HCT116 (cell line): ENCODE measurements at regions not wholly inside any gene's neighbourhood (a gene's known extent, or its start where the extent isn't known, plus 50 kb on each side); places are given as distances from the start of the nearest gene placed in this dataset.

Experiments used
- ATAC-seq: fragments of 200-7000 bp; cut with Tn5 transposase; 2 replicates; pipeline ENCODE4 v1.9.1; 2020; ENCODE audit warnings: mild to moderate bottlenecking, moderate library complexity
- BruUV-seq: library from RNA; stranded (reverse); fragments of 400-500 nt; replicated peaks from 2 replicates; lab custom pipeline; 2021; lab: Mats Ljungman, UMichigan
- CTCF ChIA-PET: fragments of 300-600 bp; sonication (Branson Sonifier 250); formaldehyde crosslinking; loops from one replicate; lab custom pipeline; 2021; ENCODE audit warnings: antibody characterized with exemption; lab: Charles Lee
- POLR2A ChIA-PET: fragments of 300-600, 350-600 bp; sonication (Branson Sonifier 250); formaldehyde crosslinking; loops from one replicate; lab custom pipeline; 2021; ENCODE audit warnings: antibody characterized with exemption; lab: Charles Lee
- RAD21 ChIA-PET, 2 experiments: fragments of 300-600 bp; sonication (Branson Sonifier 250); formaldehyde crosslinking; loops; one replicate each; lab custom pipeline; 2023; ENCODE audit warnings: low total read pairs in 2 of 2; ENCODE audit not compliant: uncharacterized antibody in 2 of 2, unreplicated experiment in 2 of 2, low non-redundant PET in 1 of 2; lab: Charles Lee
- DNase-seq: peaks from one replicate; pipeline ENCODE4 v3.0.0-alpha.2; 2010; ENCODE audit warnings: low read depth, low spot score
- H2AFZ ChIP-seq: fragments of 200-600 bp; shearing (Covaris generic), sonication (generic); 2 replicates; pipeline ENCODE4 v1.6.1; 2017; ENCODE audit warnings: low read depth, mixed run types, mixed read lengths, antibody characterized with exemption, low read length; ENCODE audit not compliant: poor library complexity, severe bottlenecking
- H3K27ac ChIP-seq: 2 replicates; pipeline ENCODE4 v1.5.1; 2012; ENCODE audit warnings: low read depth, low read length
- H3K27me3 ChIP-seq: fragments of 200-600 bp; sonication (generic); 2 replicates; pipeline ENCODE4 v1.6.1; 2016; ENCODE audit warnings: mixed run types, low read length, mixed read lengths; ENCODE audit not compliant: insufficient read depth
- H3K36me3 ChIP-seq, 2 experiments: fragments of 200-500 bp in 1 of 2; fragments of 200-600 bp in 1 of 2; sonication (Bioruptor generic) in 1 of 2; sonication (generic) in 1 of 2; 2 replicates each; pipeline versions ENCODE4 v1.5.1 to v1.6.1; 2014 to 2016; ENCODE audit warnings: low read length in 2 of 2, inconsistent platforms in 1 of 2, mixed read lengths in 1 of 2, mixed run types in 1 of 2; ENCODE audit not compliant: insufficient read depth in 2 of 2, control insufficient read depth in 1 of 2
- H3K4me1 ChIP-seq, 2 experiments: fragments of 200-600 bp in 1 of 2; sonication (generic) in 1 of 2; 2 replicates each; pipeline versions ENCODE4 v1.5.1 to v1.6.1; 2012 to 2017; ENCODE audit warnings: low read length in 2 of 2, inconsistent platforms in 1 of 2, mild to moderate bottlenecking in 1 of 2, mixed read lengths in 1 of 2, mixed run types in 1 of 2, moderate library complexity in 1 of 2; ENCODE audit not compliant: insufficient read depth in 2 of 2, control insufficient read depth in 1 of 2
- H3K4me2 ChIP-seq: fragments of 200-600 bp; sonication (generic); 2 replicates; pipeline ENCODE4 v1.6.1; 2017; ENCODE audit warnings: mixed run types, low read length, mixed read lengths
- H3K4me3 ChIP-seq, 2 experiments: fragments of 200-600 bp in 1 of 2; sonication (generic) in 1 of 2; replicated peaks in 1 of 2; 2 replicates each; pipeline ENCODE4 v1.5.1; 2011 to 2016; ENCODE audit warnings: low read length in 2 of 2, control low read depth in 1 of 2, low read depth in 1 of 2, mild to moderate bottlenecking in 1 of 2, mixed read lengths in 1 of 2, mixed run types in 1 of 2
- H3K79me2 ChIP-seq: fragments of 200-600 bp; sonication (generic); 2 replicates; pipeline ENCODE4 v1.6.1; 2017; ENCODE audit warnings: mild to moderate bottlenecking, mixed run types, low read length, moderate library complexity, mixed read lengths; ENCODE audit not compliant: insufficient read depth
- H3K9ac ChIP-seq: fragments of 200-600 bp; sonication (generic); 2 replicates; pipeline ENCODE4 v1.6.1; 2016; ENCODE audit warnings: low read length, mixed read lengths
- H3K9me2 ChIP-seq: fragments of 200-600 bp; sonication (generic), shearing (Covaris generic); 2 replicates; pipeline ENCODE4 v1.6.1; 2017; ENCODE audit warnings: mixed run types, mild to moderate bottlenecking, moderate library complexity; ENCODE audit not compliant: insufficient read depth
- H3K9me3 ChIP-seq, 2 experiments: fragments of 200-500 bp in 1 of 2; fragments of 200-600 bp in 1 of 2; sonication (Bioruptor generic) in 1 of 2; sonication (generic) in 1 of 2; 2 replicates each; pipeline ENCODE4 v1.6.1; 2014 to 2017; ENCODE audit warnings: low read length in 2 of 2, mixed read lengths in 2 of 2, inconsistent platforms in 1 of 2, low read depth in 1 of 2, mild to moderate bottlenecking in 1 of 2, mixed run types in 1 of 2, moderate library complexity in 1 of 2; ENCODE audit not compliant: control insufficient read depth in 1 of 2, insufficient read depth in 1 of 2
- H4K20me1 ChIP-seq: fragments of 200-600 bp; sonication (generic), shearing (Covaris generic); 2 replicates; pipeline ENCODE4 v1.6.1; 2017; ENCODE audit warnings: mixed run types, mild to moderate bottlenecking, moderate library complexity; ENCODE audit not compliant: insufficient read depth
- CBX3 ChIP-seq: IDR thresholded peaks from 2 replicates; pipeline ENCODE4 v1.6.1; 2012; ENCODE audit warnings: low read depth
- EGR1 ChIP-seq: IDR thresholded peaks from 2 replicates; pipeline ENCODE4 v1.6.1; 2012; ENCODE audit warnings: low read depth
- EZH2phosphoT487 ChIP-seq: fragments of 200-600 bp; IDR thresholded peaks from 2 replicates; pipeline ENCODE4 v1.6.1; 2018; ENCODE audit warnings: antibody characterized with exemption, borderline replicate concordance
- POLR2AphosphoS5 ChIP-seq: IDR thresholded peaks from 2 replicates; pipeline ENCODE4 v1.6.1; 2011; ENCODE audit warnings: mild to moderate bottlenecking, low read depth, low read length, moderate library complexity
- RAD21 ChIP-seq: IDR thresholded peaks from 2 replicates; pipeline ENCODE4 v1.6.1; 2012; ENCODE audit warnings: low read depth, mild to moderate bottlenecking
- SP1 ChIP-seq: IDR thresholded peaks from 2 replicates; pipeline ENCODE4 v1.6.1; 2012; ENCODE audit warnings: low read depth
- SRF ChIP-seq: IDR thresholded peaks from 2 replicates; pipeline ENCODE4 v1.6.1; 2012; ENCODE audit warnings: low read depth
- ZNF274 ChIP-seq: fragments of 200-500 bp; sonication (Bioruptor generic); IDR thresholded peaks from 2 replicates; pipeline ENCODE4 v1.6.1; 2014; ENCODE audit warnings: mild to moderate bottlenecking, low read depth, low read length, inconsistent platforms
- intact Hi-C: fragments of 100-400 bp; cut with micrococcal nuclease; formaldehyde crosslinking; loops from 2 replicates; pipeline ENCODE4 v1.10.0; 2022
- TF ChIP-seq, protein P1 (sequence below): IDR thresholded peaks from 2 replicates; pipeline ENCODE4 v1.6.1; 2012
- TF ChIP-seq, protein P2 (sequence below), 3 experiments: fragments of 200-600 bp in 1 of 3; sonication (generic) in 1 of 3; IDR thresholded peaks in 2 of 3; conservative IDR thresholded peaks in 1 of 3; 2 replicates each; pipeline ENCODE4 v1.5.1; 2012 to 2017; ENCODE audit warnings: low read depth in 2 of 3, low read length in 2 of 3, antibody characterized with exemption in 1 of 3, borderline replicate concordance in 1 of 3, control low read depth in 1 of 3, mild to moderate bottlenecking in 1 of 3, mixed read lengths in 1 of 3, mixed run types in 1 of 3, moderate library complexity in 1 of 3; ENCODE audit not compliant: insufficient read depth in 1 of 3

DNA sequence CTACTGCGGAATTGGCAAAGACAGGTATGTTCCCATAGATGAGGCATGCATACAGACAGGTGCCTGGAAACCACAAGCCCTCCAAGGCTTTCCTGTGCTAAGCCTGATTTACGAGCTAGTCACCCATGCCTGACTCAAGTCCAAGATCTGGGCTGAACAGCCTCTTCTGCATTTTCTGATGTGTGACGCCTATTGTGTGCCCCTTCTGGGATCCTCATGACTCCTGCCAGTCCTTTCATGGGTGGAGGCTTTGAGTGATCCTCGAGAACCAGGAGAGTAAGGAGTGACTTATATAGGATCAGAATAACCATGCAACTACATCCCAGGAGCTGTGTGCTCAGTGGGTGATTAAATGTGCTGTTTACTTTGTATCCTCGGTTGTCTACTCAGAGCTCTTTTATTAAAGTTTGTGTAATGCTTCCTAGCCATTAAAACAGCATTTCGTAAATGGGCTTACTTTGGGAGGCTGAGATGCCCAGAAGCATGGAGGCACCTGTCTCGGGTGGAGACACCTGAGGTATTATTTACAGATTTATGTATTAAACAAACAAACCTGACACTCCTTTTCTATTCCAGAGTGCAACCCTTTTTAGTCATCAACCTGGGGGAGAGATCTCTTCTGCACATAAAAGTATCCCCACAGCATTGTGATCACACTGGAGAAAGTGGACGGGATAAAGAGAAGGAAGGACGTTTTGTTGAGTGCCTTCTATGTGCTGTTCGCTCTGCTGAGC, 373.0 kb upstream of the DYNLRB2 start:
- BruUV-seq: no TSS peak
- H3K27me3 ChIP-seq: no peaks in the 10 kb centered on the region
- no peak for DNase-seq
- TF ChIP-seq SP1: no peak
- TF ChIP-seq CBX3: no peak
- TF ChIP-seq, protein P1, sequence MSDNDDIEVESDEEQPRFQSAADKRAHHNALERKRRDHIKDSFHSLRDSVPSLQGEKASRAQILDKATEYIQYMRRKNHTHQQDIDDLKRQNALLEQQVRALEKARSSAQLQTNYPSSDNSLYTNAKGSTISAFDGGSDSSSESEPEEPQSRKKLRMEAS: no peak
- no peak for TF ChIP-seq RAD21
- TF ChIP-seq ZNF274: no peak
- no peak for TF ChIP-seq EGR1
- TF ChIP-seq EZH2phosphoT487: no peak
- TF ChIP-seq SRF: no peak
- H3K79me2 ChIP-seq: no peaks in the 10 kb centered on the region
- H3K27ac ChIP-seq: no peak overlapping the region
- H2AFZ ChIP-seq: no peak overlapping the region
- ChIA-PET RAD21 (no interaction called here), POLR2A (no interaction called here), CTCF (no interaction called here)
- H4K20me1 ChIP-seq: no peaks in the 10 kb centered on the region
- no peak for ATAC-seq
- H3K9me3 ChIP-seq: peaks cover 50 to 66% of the 10 kb centered on the region in 2 experiments; a peak in 3 of 4 replicates
- no peak overlapping the region for H3K9ac ChIP-seq
- H3K4me2 ChIP-seq: no peak overlapping the region
- H3K36me3 ChIP-seq: no peaks in the 10 kb centered on the region
- no peaks in the 10 kb centered on the region for H3K9me2 ChIP-seq
- intact Hi-C loops: no loop called here
- no peak overlapping the region for H3K4me3 ChIP-seq
- H3K4me1 ChIP-seq: no peaks in the 10 kb centered on the region

DNA sequence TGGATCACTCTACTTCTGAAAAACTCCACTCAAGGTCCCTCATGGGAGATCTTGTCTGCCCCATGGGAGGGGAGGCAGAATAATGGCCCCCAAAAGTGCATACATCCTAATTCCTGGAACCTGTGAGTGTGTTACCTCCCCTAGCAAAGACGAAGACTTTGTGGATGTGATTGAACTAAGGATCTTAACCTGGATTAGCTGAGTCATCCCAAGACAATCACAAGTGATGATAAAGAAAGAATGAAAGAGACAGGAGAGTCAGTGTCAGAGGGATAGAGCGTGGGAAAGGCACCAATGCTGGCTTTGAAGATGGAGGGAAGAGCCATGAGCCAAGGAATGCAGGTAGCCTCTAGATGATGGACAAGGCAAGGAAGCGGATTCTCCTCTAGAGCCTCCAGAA, 374.7 kb upstream of the DYNLRB2 start:
- Histone ChIP-seq H3K27me3 (no peaks in the 10 kb centered on the region), H3K27ac (no peak overlapping the region), H3K9ac (no peak overlapping the region), H4K20me1 (no peaks in the 10 kb centered on the region), H3K4me2 (no peak overlapping the region), H3K4me3 (no peak overlapping the region), H2AFZ (no peak overlapping the region), H3K79me2 (no peaks in the 10 kb centered on the region), H3K36me3 (no peaks in the 10 kb centered on the region), H3K4me1 (no peaks in the 10 kb centered on the region), H3K9me3 (peaks cover 51 to 79% of the 10 kb centered on the region in 2 experiments; a peak in 3 of 4 replicates), H3K9me2 (no peaks in the 10 kb centered on the region)
- ChIA-PET POLR2A (no interaction called here), CTCF (no interaction called here), RAD21 (no interaction called here)
- ATAC-seq: no peak
- TF ChIP-seq, protein P2, sequence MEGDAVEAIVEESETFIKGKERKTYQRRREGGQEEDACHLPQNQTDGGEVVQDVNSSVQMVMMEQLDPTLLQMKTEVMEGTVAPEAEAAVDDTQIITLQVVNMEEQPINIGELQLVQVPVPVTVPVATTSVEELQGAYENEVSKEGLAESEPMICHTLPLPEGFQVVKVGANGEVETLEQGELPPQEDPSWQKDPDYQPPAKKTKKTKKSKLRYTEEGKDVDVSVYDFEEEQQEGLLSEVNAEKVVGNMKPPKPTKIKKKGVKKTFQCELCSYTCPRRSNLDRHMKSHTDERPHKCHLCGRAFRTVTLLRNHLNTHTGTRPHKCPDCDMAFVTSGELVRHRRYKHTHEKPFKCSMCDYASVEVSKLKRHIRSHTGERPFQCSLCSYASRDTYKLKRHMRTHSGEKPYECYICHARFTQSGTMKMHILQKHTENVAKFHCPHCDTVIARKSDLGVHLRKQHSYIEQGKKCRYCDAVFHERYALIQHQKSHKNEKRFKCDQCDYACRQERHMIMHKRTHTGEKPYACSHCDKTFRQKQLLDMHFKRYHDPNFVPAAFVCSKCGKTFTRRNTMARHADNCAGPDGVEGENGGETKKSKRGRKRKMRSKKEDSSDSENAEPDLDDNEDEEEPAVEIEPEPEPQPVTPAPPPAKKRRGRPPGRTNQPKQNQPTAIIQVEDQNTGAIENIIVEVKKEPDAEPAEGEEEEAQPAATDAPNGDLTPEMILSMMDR (IDR thresholded peaks at IDR 0.05 in 2 of 3, conservative IDR thresholded peaks at IDR 0.05 in 1 of 3; ENCODE audit: borderline replicate concordance in 1 of 3, insufficient read depth in 1 of 3, low read depth in 2 of 3, low read length in 2 of 3): no peak
- TF ChIP-seq EGR1: no peak
- TF ChIP-seq POLR2AphosphoS5: no peak
- no peak for DNase-seq
- intact Hi-C loops: no loop called here
- no TSS peak for BruUV-seq
